ENCODE measurements at regions not wholly inside any gene's neighbourhood (a gene's known extent, or its start where the extent isn't known, plus 50 kb on each side); places are given as distances from the start of the nearest gene placed in this dataset.

DNA sequence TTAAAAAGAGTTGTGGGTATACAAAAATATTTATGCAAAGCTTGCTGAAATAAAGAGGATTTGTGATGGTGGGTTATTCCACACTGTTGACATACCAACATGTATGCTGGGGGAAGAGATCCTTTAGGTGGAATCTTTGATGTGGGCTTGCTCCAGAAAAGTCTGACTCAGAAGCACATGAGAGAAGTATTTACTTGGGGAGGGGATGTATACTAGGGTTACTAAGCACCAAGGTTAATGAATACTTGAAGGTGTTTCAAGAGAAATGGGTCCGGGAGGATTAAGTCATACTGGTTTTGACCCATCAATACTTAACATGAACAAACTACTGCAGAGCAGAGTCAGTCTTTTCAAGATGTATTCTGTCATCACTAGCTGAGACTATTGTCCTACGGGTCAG lies 316.4 kb upstream of the GRIN3A start:
- TF ChIP-seq, protein P1, sequence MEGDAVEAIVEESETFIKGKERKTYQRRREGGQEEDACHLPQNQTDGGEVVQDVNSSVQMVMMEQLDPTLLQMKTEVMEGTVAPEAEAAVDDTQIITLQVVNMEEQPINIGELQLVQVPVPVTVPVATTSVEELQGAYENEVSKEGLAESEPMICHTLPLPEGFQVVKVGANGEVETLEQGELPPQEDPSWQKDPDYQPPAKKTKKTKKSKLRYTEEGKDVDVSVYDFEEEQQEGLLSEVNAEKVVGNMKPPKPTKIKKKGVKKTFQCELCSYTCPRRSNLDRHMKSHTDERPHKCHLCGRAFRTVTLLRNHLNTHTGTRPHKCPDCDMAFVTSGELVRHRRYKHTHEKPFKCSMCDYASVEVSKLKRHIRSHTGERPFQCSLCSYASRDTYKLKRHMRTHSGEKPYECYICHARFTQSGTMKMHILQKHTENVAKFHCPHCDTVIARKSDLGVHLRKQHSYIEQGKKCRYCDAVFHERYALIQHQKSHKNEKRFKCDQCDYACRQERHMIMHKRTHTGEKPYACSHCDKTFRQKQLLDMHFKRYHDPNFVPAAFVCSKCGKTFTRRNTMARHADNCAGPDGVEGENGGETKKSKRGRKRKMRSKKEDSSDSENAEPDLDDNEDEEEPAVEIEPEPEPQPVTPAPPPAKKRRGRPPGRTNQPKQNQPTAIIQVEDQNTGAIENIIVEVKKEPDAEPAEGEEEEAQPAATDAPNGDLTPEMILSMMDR (conservative IDR thresholded peaks at IDR 0.05), result no peak
- TF ChIP-seq ZFX (IDR thresholded peaks at IDR 0.05), result no peak

Data from C4-2B (cell line).